Muscle layer of colon (tissue), 2 donors: ENCODE measurements at regions not wholly inside any gene's neighbourhood (a gene's known extent, or its start where the extent isn't known, plus 50 kb on each side); places are given as distances from the start of the nearest gene placed in this dataset.
"Not testable (repeated sequence)": the region's sequence is repeated elsewhere in the genome, so short reads cannot be mapped to it uniquely, and the experiment has no call there.

Experiments used
- H3K27ac ChIP-seq: one replicate; pipeline ENCODE4 v1.7.0; 2013; ENCODE audit warnings: low read depth, mild to moderate bottlenecking, low read length, moderate library complexity
- H3K27me3 ChIP-seq, 2 donors: one replicate each; pipeline ENCODE4 v1.7.0; 2013; ENCODE audit warnings: low read length in 2 of 2, mild to moderate bottlenecking in 2 of 2; ENCODE audit not compliant: insufficient read depth in 2 of 2, control insufficient read depth in 1 of 2
- H3K36me3 ChIP-seq: one replicate; pipeline ENCODE4 v1.7.0; 2013; ENCODE audit warnings: mild to moderate bottlenecking, low read length; ENCODE audit not compliant: insufficient read depth
- H3K4me1 ChIP-seq: one replicate; pipeline ENCODE4 v1.7.0; 2013; ENCODE audit warnings: mild to moderate bottlenecking, low read length; ENCODE audit not compliant: insufficient read depth
- H3K4me3 ChIP-seq, 2 donors: one replicate each; pipeline ENCODE4 v1.7.0; 2013; ENCODE audit warnings: low read length in 2 of 2, low read depth in 1 of 2, mild to moderate bottlenecking in 1 of 2, moderate library complexity in 1 of 2
- H3K9ac ChIP-seq: one replicate; pipeline ENCODE4 v1.7.0; 2013; ENCODE audit warnings: low read length
- H3K9me3 ChIP-seq: one replicate; pipeline ENCODE4 v1.7.0; 2013; ENCODE audit warnings: mild to moderate bottlenecking, low read length
- donor health status: abdominal sarcoma.
- donor health status: Adenocarcinoma of cecum.

DNA sequence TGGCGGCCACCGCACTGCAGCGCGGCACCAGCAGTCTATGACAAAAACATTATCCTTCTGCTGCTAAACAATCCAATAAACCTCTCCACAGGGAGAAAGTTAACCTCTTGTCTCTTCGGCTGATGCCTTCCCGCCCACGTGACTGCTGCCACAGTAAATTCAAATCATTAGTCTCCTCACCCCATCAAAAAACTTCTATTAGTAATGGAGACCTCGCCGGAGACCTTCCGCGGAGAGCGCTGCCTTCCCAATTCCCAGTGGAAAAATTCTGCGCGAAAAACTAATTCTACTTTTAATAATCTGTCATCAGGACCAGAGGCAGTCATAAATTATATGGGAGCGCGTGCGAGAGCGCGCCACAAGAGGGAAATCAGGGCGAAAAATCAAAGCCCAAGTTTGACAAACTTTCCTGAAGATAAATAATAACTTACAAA lies 90.0 kb upstream of the PAX2 start:
- Histone ChIP-seq H3K27me3 (peaks cover 48 to 85% of the 10 kb centered on the region in 2 donors), H3K4me3 (no peak overlapping the region), H3K9ac (no peak overlapping the region)

DNA sequence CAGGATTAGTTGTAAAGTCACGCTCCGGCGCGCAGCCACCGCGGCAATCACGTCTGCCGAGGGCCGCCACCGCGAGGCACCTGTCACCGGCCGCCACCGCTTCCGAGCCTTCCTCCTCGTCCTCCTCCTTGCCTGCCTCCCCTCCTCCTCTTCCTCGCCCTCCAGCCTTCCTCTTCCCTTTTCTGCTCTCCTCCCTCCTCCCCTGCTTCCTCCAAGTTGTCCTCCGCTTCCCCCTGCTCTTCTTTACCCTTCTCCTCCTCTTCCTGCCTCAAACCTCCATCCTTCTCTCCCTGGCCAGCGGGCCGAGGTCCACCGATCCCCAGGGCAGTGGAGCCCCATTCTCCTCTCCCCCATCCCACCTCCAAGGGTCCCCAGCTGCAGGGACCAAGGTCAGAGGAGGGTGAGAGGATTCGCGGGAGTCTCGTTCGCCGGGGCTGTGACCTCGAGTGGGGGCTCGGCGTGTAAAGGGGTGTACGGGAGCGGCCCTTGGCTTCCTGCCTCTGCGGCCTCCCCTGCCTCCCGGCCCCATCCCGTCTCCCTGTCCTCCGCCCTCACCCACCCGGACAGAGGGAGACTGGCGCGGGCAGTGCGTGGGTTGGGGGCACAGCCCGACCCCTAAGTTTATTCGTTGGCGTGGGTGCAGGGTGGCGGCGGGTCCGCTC lies 89.5 kb upstream of the PAX2 start:
- Histone ChIP-seq H3K27ac (no peak overlapping the region), H3K4me1 (no peaks in the 10 kb centered on the region), H3K4me3 (no peak overlapping the region), H3K9ac (no peak overlapping the region), H3K36me3 (no peaks in the 10 kb centered on the region), H3K9me3 (no peaks in the 10 kb centered on the region), H3K27me3 (peaks cover 44 to 84% of the 10 kb centered on the region in 2 donors)

More for the DNA sequence above, 90.0 kb upstream of the PAX2 start:
- no peaks in the 10 kb centered on the region for H3K4me1 ChIP-seq
- no peak overlapping the region for H3K27ac ChIP-seq
- no peaks in the 10 kb centered on the region for H3K36me3 ChIP-seq
- no peaks in the 10 kb centered on the region for H3K9me3 ChIP-seq

DNA sequence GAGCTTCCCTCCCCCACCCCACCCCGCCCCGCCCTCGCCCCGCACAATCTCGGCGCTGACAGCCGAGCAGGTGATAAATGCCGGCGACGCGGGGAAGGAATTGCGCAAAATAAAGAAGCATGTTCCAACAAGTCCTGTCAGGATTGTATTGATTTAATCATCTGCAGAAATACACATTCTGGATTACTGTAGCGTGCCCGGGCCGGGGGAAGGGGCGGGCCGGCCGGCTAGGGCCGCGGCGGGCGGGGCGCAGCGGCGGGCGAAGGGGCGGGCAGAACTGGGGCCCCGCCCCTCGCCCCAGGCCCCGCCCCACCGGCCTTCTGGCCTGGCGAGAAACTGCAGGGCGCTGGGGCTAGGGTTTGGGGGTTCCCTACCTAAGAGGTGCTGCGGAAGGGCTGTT lies 88.9 kb upstream of the PAX2 start:
- Histone ChIP-seq H3K4me1 (no peaks in the 10 kb centered on the region), H3K4me3 (no peak overlapping the region), H3K27me3 (peaks cover 44 to 89% of the 10 kb centered on the region in 2 donors), H3K27ac (no peak overlapping the region), H3K9ac (no peak overlapping the region), H3K36me3 (no peaks in the 10 kb centered on the region), H3K9me3 (no peaks in the 10 kb centered on the region)

DNA sequence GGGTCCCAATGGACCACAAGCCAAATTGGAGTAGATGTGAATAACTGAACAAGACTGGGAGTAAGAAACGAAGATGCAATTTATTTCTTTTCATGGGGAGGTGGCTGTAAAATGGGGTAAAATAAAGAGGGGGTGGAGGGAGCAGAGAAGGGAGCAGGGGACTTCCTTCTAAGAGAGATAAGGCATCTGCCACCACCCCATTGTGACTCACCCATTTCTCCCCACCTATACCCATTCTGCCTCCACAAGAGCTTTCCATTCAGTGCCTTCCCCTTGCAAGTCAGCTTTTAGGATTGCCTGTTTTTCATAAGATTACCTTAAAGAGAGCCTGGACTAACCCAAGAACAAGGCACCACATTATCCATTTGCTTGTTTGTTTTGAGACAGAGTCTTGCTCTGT lies 87.1 kb upstream of the PAX2 start:
- Histone ChIP-seq H3K4me1 (no peaks in the 10 kb centered on the region), H3K9me3 (no peaks in the 10 kb centered on the region), H3K4me3 (no peak overlapping the region), H3K9ac (no peak overlapping the region), H3K36me3 (no peaks in the 10 kb centered on the region), H3K27me3 (peaks cover 36 to 78% of the 10 kb centered on the region in 2 donors), H3K27ac (no peak overlapping the region)

DNA sequence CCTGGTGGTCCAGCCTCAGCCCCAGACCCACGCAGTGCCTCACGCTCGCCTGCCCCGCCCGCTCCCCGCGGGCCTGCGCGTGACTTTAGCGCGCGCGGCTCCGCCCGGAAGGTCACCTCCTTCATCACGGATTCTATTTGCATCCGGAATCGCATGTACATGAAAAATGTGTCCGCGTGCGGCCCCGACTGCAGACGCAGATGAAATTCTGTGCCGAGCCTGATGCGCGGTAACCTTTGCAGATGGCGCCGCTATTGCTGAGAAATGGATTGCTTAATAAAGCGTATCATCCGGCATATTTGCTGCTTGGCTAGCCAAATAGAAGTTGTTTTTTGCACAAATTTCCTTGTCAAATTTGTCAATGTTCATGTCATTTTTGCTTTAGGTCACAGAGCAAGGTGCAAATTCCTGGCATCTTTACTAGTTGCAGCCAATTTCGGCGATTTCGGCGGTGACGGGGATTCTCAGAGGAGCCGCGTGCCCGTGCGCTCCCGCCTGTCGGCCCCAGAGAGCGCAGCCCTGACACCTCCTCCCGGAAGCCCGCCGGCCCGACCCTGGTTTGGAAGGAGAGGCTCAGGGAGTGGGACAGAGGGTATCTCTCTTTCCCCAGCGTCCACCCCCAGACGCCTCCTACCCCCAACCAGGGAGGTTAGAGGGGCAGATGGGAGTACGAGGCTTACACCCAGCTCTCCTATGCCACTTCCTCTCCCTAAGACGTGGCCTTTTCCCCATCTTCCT lies 85.9 kb upstream of the PAX2 start:
- no peak overlapping the region for H3K27ac ChIP-seq
- no peaks in the 10 kb centered on the region for H3K9me3 ChIP-seq
- H3K27me3 ChIP-seq: peaks cover 32 to 69% of the 10 kb centered on the region in 2 donors
- H3K9ac ChIP-seq: no peak overlapping the region
- H3K4me3 ChIP-seq: no peak overlapping the region
- no peaks in the 10 kb centered on the region for H3K36me3 ChIP-seq
- H3K4me1 ChIP-seq: no peaks in the 10 kb centered on the region

DNA sequence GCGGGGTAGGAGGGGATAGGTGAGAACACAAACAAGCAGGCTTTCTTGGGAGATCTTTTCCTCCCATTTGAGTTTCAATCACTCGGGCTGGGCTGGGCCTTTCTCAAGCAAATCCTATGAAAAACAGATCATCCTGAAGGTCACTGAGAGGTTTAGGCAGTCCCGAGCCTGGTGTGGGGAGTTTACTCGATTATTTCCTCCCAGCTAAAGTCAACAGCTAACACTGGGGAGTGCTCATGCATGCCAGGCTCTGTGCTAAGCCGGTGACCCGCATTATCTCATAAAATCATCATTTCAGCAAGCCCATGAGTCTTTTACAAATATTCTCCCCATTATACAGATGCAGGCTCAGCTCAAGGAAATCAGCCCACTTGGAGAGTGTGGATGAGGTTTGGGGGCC lies 85.0 kb upstream of the PAX2 start:
- H3K36me3 ChIP-seq: no peaks in the 10 kb centered on the region
- no peak overlapping the region for H3K27ac ChIP-seq
- peaks cover 25 to 63% of the 10 kb centered on the region in 2 donors for H3K27me3 ChIP-seq
- no peak overlapping the region for H3K4me3 ChIP-seq
- H3K4me1 ChIP-seq: no peaks in the 10 kb centered on the region
- no peaks in the 10 kb centered on the region for H3K9me3 ChIP-seq
- no peak overlapping the region for H3K9ac ChIP-seq

DNA sequence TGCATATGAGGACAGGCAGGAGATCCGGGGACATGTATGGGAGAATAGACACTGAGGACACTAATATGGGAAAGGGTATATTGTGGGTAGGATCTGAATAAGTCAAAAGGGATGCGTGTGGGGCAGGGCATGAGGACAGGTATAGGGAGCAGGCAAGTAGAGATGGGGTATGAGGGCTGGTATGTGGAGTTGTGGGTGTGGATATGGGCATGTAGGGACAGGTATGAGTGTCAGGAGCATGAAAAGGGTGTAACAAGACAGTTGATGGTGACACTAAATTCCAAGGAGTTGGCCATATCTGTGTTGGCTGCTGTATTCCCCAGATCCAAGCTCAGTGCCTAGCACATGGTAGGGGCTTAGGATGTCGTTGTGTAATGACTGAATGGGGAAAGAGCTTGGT lies 84.4 kb upstream of the PAX2 start:
- H3K36me3 ChIP-seq: no peaks in the 10 kb centered on the region
- no peak overlapping the region for H3K4me3 ChIP-seq
- H3K9ac ChIP-seq: no peak overlapping the region
- peaks cover 20 to 57% of the 10 kb centered on the region in 2 donors for H3K27me3 ChIP-seq
- H3K9me3 ChIP-seq: no peaks in the 10 kb centered on the region
- H3K4me1 ChIP-seq: no peaks in the 10 kb centered on the region
- no peak overlapping the region for H3K27ac ChIP-seq

DNA sequence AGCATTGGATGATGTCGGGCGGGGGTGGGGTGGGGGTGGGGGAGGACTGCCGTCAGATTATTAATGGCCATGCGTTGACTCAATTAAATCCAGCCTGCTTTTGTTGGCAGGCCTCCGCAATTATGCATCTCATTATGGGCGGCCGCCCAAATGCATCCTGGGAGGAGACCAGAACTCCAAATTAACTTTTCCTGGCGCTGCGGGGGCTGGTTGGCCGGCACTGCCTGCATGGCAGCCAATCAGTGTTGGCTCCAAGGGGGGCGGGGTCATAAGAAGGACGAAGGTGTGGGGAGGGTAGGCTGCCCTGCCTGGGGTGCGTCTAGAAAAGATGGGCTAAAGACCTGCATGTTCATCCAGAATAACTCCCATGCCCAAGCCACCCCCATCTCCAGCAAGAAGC lies 83.9 kb upstream of the PAX2 start:
- no peaks in the 10 kb centered on the region for H3K36me3 ChIP-seq
- H3K27ac ChIP-seq: no peak overlapping the region
- H3K4me1 ChIP-seq: no peaks in the 10 kb centered on the region
- H3K4me3 ChIP-seq: no peak overlapping the region
- H3K9me3 ChIP-seq: no peaks in the 10 kb centered on the region
- no peak overlapping the region for H3K9ac ChIP-seq
- peaks cover 19 to 54% of the 10 kb centered on the region in 2 donors for H3K27me3 ChIP-seq

DNA sequence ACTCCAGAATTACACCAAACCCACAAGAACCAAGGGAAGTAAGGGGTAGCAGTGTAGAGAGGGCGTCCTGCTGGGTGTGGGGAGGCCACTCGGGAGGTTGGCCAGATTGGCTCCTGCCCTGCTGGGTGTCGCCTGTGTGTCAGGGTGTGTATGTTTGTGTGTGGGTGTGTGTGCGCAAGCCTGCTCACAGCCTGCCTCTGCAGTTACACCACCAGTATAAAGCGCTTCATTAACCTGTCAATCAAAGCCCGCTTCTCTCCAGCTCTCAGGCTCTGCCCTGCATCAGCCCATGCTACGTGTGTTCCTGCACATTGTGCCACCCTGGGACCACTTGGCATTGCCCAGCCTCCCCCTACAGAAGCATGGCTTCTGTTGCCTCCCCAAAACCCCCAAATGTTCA lies 83.3 kb upstream of the PAX2 start:
- no peak overlapping the region for H3K9ac ChIP-seq
- no peaks in the 10 kb centered on the region for H3K9me3 ChIP-seq
- no peak overlapping the region for H3K27ac ChIP-seq
- no peaks in the 10 kb centered on the region for H3K36me3 ChIP-seq
- H3K27me3 ChIP-seq: peaks cover 15 to 50% of the 10 kb centered on the region in 2 donors
- H3K4me3 ChIP-seq: no peak overlapping the region
- no peaks in the 10 kb centered on the region for H3K4me1 ChIP-seq

DNA sequence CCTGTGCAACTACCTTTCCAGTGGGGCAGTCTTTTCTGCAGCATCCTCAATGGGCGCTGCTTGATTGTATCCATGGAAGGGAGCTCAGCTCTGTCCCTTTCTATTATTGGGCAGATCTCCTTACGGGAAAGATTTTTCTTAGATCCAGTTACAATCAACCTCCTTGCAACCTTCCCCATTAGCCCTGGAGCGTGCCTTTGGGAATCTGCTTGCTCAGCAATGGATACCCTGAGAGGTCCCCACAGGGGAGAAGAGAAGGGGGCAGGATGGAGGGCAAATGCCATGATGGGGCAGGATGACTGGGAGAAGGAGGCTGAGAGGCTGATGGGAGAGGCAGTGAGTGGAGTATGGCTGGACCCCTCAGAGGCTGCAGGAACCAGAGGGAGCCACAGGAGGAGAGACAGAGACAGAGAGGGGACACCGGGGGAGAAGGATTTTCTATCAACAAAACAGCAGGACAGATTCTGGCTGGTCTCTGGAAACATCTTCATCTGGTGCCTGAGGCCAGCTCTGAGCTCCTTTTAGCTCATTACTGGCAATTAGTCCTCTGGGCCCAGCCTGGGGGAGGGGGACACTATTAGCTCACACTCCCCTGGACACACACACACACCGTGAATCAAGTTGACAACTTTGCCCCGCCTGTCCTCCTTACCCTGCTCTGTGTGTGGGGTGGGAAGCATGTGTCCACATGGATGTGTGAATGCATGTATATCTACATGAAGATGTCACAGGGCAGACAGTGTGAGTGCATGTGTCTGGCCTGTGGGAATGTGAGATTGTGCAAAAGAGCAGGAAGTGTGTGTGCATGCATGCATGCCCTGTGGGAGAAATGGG lies 80.8 kb upstream of the PAX2 start:
- no peak overlapping the region for H3K9ac ChIP-seq
- H3K36me3 ChIP-seq: no peaks in the 10 kb centered on the region
- H3K27me3 ChIP-seq: peaks cover 14 to 33% of the 10 kb centered on the region in 2 donors
- no peaks in the 10 kb centered on the region for H3K9me3 ChIP-seq
- H3K4me3 ChIP-seq: no peak overlapping the region
- no peak overlapping the region for H3K27ac ChIP-seq
- no peaks in the 10 kb centered on the region for H3K4me1 ChIP-seq

DNA sequence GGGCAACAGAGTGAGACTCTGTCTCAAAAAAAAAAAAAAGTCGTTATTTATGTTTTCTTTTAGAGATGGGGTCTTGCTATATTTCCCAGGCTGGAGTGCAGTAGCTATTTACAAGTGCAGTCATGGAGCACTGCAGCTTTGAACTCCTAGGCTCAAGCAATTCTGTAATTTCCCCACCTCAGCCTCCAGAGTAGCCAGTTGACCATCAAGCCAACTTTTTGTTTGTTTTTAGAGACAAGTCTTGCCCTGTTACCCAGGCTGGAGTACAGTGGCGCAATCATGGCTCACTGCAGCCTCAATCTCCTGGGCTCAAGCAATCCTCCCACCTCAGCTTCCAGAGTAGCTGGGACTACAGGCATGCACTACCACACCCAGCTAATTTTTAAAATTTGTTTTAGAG lies 78.7 kb upstream of the PAX2 start:
- H3K9me3 ChIP-seq, H3K36me3 ChIP-seq, H3K9ac ChIP-seq, H3K4me3 ChIP-seq, H3K27ac ChIP-seq, H3K4me1 ChIP-seq: not testable (repeated sequence)
- H3K27me3 ChIP-seq: peaks cover 20 to 35% of the 10 kb centered on the region in 2 donors
